HG02943 (cell line): ENCODE measurements at regions not wholly inside any gene's neighbourhood (a gene's known extent, or its start where the extent isn't known, plus 50 kb on each side); places are given as distances from the start of the nearest gene placed in this dataset.
"Not testable (repeated sequence)": the region's sequence is repeated elsewhere in the genome, so short reads cannot be mapped to it uniquely, and the experiment has no call there.

ENCODE experiments used
- ATAC-seq: cut with Tn5 transposase; IDR thresholded peaks from one replicate; pipeline ENCODE4 v1.9.1; 2021; ENCODE audit warnings: mild to moderate bottlenecking, low read depth, moderate library complexity; ENCODE audit not compliant: unreplicated experiment

GRCh38 chr12:86663716-86664115 lies 407.5 kb upstream of the MGAT4C start:
- ATAC-seq, result no peak

- no peak for ATAC-seq
Measured at GRCh38 chr12:86663173-86663572, 407.0 kb upstream of the MGAT4C start.

- no peak for ATAC-seq
Measured at GRCh38 chr12:86662464-86662863, 406.3 kb upstream of the MGAT4C start.

GRCh38 chr12:86660488-86661147 lies 404.4 kb upstream of the MGAT4C start:
- ATAC-seq, result no peak

DNA sequence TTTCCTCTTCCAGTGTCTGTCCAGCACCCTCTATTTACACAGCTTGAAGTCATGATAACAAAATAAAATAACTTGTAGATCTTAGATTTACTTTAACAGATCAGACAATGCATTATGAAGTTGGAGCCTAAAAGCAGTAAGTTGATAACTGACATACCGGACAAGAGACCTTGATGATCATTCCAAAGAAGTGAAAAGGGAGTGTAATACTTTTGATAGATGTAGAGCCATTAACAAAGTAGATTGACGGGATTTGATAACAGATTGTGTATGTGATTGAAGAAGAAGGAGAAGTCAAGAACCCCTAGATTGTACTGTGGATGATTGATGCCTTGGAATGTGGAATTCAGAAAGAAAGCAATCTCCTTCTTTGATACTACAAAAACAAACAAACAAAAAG lies 403.8 kb upstream of the MGAT4C start:
- no peak for ATAC-seq

DNA sequence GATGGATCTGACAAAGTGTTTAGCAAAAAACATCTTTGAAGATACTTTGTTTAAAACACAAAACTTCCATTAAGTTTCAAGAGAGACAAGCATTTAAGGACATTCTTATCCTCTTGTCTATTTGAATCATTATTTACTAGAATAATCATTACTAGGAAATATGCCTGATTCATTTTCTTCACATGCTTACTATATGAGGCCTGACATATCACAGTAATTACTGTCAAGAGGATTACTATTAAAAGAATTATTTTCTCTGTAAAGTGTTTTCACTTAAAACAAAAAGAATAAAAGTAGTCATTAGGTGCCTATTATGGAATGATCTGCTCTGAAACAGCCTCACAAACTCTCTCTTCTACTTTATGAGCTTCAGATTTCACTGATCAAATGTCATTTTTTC lies 402.1 kb upstream of the MGAT4C start:
- no peak for ATAC-seq

DNA sequence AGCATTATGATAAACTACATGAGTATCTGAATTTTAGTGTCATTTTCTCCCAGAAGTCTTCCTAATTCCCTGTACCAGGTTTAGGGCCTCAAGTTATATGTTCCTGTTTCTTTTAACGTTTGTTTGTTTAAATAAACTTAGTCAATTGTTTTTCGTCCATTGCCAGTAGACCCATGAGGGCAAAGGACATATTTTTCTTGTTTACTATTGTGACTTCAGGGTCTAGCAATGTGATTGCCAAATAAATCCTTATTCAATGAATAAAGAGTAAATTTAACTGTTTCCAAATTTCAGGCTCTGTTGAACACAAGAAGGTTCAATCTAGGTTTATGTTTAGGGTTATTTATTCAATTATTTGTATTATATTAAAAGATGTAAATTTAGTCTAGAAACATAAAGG lies 391.6 kb upstream of the MGAT4C start:
- no peak for ATAC-seq

DNA sequence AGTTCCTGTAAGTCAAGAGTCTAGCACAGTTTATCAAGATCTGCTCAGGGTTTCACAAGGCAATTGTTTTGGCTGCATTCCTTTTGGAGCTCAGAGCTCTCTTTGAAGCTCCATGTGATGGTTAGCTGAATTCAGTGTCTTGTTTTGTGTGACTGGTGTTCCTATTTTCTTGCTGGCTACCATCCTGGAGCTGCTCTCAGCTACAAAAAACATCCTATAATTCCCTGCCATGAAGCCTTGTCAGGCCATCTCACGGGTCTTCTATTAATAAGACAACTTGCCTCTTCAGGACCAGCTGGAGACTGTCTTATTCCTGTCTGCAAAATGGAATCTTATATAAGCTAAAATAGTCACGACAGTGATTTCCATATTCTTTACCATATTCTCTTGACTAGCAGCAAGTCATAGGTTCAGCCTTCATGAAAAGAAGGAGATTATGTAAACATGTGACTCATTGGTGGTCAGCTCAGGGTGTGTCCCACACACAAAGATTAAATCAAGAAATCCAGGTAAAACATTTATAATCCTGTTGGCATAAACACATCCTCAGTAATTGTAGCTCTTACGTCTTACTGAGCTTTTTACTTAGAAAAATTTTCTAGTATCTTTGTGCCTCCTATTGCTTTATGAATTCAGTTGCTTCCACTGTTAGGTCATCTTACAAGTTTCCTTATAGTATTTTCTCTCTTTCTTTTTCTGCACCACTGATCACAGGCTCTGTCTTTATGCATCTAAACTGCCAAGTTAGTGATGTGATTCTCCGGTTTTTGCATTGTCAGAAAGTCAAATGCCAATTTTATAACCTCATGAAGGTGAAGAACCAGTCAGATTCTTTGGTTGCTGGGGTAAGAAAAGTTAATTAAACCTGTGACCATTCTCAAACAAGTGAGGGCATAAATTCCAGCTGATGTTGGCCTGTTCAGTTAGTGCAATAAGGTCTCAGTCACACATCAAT lies 378.5 kb upstream of the MGAT4C start:
- no peak for ATAC-seq

DNA sequence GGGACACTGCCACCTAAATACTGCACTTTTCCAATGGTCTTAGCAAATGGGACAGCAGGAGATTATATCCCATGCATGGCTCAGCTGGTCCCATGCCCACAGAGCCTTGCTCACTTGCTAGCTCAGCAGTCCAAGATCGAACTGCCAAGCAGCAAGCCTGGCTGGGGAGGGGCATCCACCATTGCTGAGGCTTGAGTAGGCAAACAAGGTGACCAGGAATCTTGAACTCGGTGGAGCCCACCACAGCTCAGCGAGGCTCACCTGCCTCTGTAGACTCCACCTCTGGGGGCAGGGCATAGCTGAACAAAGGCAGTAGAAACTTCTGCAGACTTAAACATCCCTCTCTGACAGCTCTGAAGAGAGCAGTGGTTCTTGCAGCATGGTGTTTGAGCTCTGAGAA lies 370.8 kb upstream of the MGAT4C start:
- ATAC-seq, result no peak

DNA sequence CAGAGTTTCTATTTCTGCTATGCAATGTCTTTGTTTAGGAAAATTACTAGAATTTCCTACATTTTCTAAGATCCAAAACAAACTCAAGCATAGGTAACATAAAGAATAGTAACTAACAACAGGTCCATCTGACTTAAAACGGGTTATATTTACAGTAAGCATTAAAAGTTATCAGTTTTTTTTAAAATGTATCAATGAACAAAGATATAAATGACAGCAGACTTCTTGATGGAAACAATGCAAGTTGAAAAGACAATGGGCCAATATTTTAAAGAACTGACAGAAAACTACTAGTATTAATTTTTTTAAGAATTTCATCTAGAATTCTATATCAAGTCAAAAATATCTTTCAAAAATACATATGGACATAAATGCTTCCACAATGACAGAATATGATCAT lies 367.1 kb upstream of the MGAT4C start:
- ATAC-seq, result no peak

GRCh38 chr12:86621957-86622356 lies 365.8 kb upstream of the MGAT4C start:
- no peak for ATAC-seq

- no peak for ATAC-seq
Measured at GRCh38 chr12:86613311-86613710, 357.1 kb upstream of the MGAT4C start.

DNA sequence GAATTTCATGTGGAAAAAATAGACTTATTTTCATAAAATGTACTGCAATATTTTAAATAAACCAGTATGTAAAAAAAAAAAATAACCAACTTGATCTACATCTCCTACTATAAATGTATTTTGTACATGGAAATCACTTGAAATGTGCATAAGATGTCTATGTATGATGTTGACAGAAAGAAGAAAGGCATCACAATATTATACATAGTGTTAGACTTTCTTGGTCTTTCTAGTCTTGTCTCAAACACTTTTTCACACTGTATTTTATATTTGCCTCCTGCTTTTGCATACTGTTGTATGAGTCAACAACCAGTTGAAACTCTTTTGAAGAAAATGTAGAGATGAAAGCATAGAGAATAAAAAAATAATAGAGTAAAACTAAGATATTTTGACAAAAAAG lies 352.4 kb upstream of the MGAT4C start:
- no peak for ATAC-seq

GRCh38 chr12:86601550-86602308 lies 345.5 kb upstream of the MGAT4C start:
- no peak for ATAC-seq

- ATAC-seq, result no peak
Measured at GRCh38 chr12:86600664-86601231, 344.6 kb upstream of the MGAT4C start.

DNA sequence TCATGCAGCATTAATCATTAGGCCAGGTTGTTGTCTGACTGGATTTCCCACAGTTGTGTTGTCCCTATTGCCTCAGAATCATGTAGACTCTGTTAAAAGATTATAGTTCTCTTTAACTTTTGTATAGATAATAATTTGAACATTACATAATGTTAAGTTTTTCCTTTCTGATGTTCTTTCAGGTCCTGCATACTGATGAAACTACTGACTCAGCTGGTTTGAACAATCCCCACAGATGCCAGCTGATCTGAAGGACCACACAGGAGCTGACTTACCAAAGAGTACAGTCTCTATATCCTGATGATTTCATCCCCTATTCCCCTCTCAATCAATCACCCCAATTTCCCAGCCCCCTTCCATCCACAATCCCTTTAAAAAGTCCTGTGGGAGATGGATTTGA lies 341.2 kb upstream of the MGAT4C start:
- no peak for ATAC-seq

GRCh38 chr12:86590296-86590695 lies 334.1 kb upstream of the MGAT4C start:
- ATAC-seq, result no peak

GRCh38 chr12:86574143-86574542 lies 318.0 kb upstream of the MGAT4C start:
- no peak for ATAC-seq

GRCh38 chr12:86572455-86572854 lies 316.3 kb upstream of the MGAT4C start:
- ATAC-seq, result no peak

DNA sequence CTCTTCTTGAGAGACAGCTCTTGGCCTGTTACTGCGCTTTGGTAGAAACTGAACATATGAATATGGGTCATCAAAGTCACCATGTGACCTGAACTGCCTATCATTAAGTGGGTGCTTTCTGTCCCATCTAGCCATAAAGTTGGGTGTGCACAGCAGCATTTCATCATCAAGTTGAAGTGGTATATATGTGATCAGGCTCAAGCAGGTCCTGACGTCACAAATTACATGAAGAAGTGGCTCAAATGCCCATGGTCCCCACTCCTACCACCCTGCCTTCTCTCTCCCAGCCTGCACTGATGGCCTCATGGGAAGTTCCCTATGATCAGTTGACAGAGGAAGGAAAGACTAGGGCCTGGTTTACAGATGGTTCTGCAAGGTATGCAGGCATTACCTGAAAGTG lies 308.8 kb upstream of the MGAT4C start:
- no peak for ATAC-seq

GRCh38 chr12:86555491-86555890 lies 299.3 kb upstream of the MGAT4C start:
- ATAC-seq, result not testable (repeated sequence)
